ENCODE measurements at regions not wholly inside any gene's neighbourhood (a gene's known extent, or its start where the extent isn't known, plus 50 kb on each side); places are given as distances from the start of the nearest gene placed in this dataset.

GRCh38 chr11:92882828-92883611, 86.4 kb upstream of the MTNR1B start:
- CTCF ChIA-PET (ENCODE audit: partially characterized antibody) = interaction anchor here (0.6 to 0.7 kb wide), 2 partner anchors 42 to 1227 kb away, joined by 3 read pairs; no protein-coding TSS in a partner anchor
- H3K4me2 ChIP-seq (ENCODE audit: insufficient read depth in 1 of 2, low read depth in 2 of 2, low read length in 2 of 2) = no peak overlapping the region
- no peak for FAIRE-seq
- no peak overlapping the region for H2BK5ac ChIP-seq (ENCODE audit: low read depth, low read length)
- H3K23ac ChIP-seq (ENCODE audit: insufficient read length) = no peak overlapping the region
- no peak for DNase-seq (ENCODE audit: low read depth in 1 of 2, low spot score in 2 of 2)
- no peaks in the 10 kb centered on the region for H4K20me1 ChIP-seq (replicated peaks in 1 of 2; ENCODE audit: control insufficient read depth in 1 of 2, insufficient read depth in 2 of 2, low read length in 2 of 2)
- H4K91ac ChIP-seq (replicated peaks; ENCODE audit: insufficient read length, low read length) = no peak overlapping the region
- H4K8ac ChIP-seq (ENCODE audit: extremely low read depth, insufficient read depth, low read length) = peak overlapping the region; percentile 53; the same call in 1 of the 2 replicates
- no peak overlapping the region for H3K14ac ChIP-seq (ENCODE audit: insufficient read length)
- H2BK12ac ChIP-seq (ENCODE audit: low read depth, low read length) = no peak overlapping the region
- H3K4me3 ChIP-seq (ENCODE audit: extremely low read depth in 1 of 4, insufficient read depth in 2 of 4, low read depth in 3 of 4, low read length in 4 of 4) = no peak overlapping the region
- H3K79me1 ChIP-seq (ENCODE audit: low read depth, low read length) = no peaks in the 10 kb centered on the region
- H3K79me2 ChIP-seq (ENCODE audit: control insufficient read depth in 1 of 2, insufficient read depth in 2 of 2, low read length in 2 of 2) = no peaks in the 10 kb centered on the region
- H4K5ac ChIP-seq (ENCODE audit: insufficient read length, low read depth, low read length) = no peak overlapping the region
- TF ChIP-seq CTCF (IDR thresholded peaks at IDR 0.05; ENCODE audit: control extremely low read depth in 1 of 3, insufficient read depth in 1 of 3, low read depth in 1 of 3, low read length in 3 of 3) = 0 out of 4 replicates have a peak, but pooled peaks of 1 of the 3 experiments have one; percentile 6
- TF ChIP-seq NANOG (IDR thresholded peaks at IDR 0.05; ENCODE audit: insufficient read depth, low read depth, low read length, poor library complexity, severe bottlenecking) = no peak
- H2BK120ac ChIP-seq (replicated peaks; ENCODE audit: low read depth, low read length) = no peak overlapping the region
- no peak overlapping the region for H3K18ac ChIP-seq (ENCODE audit: extremely low read depth, low read length)
- H3K9ac ChIP-seq (replicated peaks in 1 of 4; ENCODE audit: extremely low read depth in 1 of 4, low read depth in 3 of 4, low read length in 3 of 4) = no peak overlapping the region
- no peak overlapping the region for H3K56ac ChIP-seq (replicated peaks; ENCODE audit: insufficient read length, low read depth, low read length)
- WGBS, 2 experiments (ENCODE audit: extremely low coverage in 1 of 2, insufficient coverage in 1 of 2, insufficient read length in 1 of 2, insufficient replicate concordance in 2 of 2, low coverage in 1 of 2, low lambda C conversion rate in 2 of 2, missing lambda C conversion rate in 1 of 2) = 93% methylated on average over 53 of the region's 54 CpGs; no CpG with 5 or more reads in 1 of the 2 experiments
- no peak overlapping the region for H2BK15ac ChIP-seq (ENCODE audit: low read length)
- no peaks in the 10 kb centered on the region; a peak in 1 of 4 replicates for H3K9me3 ChIP-seq (ENCODE audit: insufficient read depth in 2 of 2, low read depth in 1 of 2, low read length in 1 of 2)
- POLR2A ChIA-PET (ENCODE audit: partially characterized antibody) = interaction anchor here (0.7 kb wide), 1 partner anchor 612 kb away, joined by 3 read pairs; no protein-coding TSS in a partner anchor
- peaks cover 0 to 6% (median under 1%) of the 10 kb centered on the region in 4 experiments; a peak in 2 of 7 replicates for H3K4me1 ChIP-seq (replicated peaks in 1 of 4; ENCODE audit: control insufficient read depth in 3 of 4, insufficient read depth in 4 of 4, low read length in 3 of 4)
- H3K27ac ChIP-seq (ENCODE audit: low read depth, low read length) = no peak overlapping the region
- H2AK5ac ChIP-seq (ENCODE audit: low read depth, low read length) = no peak overlapping the region
- H3K27me3 ChIP-seq (replicated peaks in 1 of 4; ENCODE audit: control insufficient read depth in 3 of 4, extremely low read depth in 1 of 4, insufficient read depth in 3 of 4, low read length in 3 of 4) = no peaks in the 10 kb centered on the region
- peaks cover 0 to 5% (median 0%) of the 10 kb centered on the region in 4 experiments; a peak in 2 of 8 replicates for H3K36me3 ChIP-seq (ENCODE audit: control insufficient read depth in 2 of 4, insufficient read depth in 4 of 4, low read length in 3 of 4)
- no peak overlapping the region for H3K4ac ChIP-seq (replicated peaks; ENCODE audit: insufficient read length, low read depth, low read length)
- H3K23me2 ChIP-seq (ENCODE audit: low read depth, low read length) = no peaks in the 10 kb centered on the region
- H2AFZ ChIP-seq (ENCODE audit: low read length) = no peak overlapping the region
- H2BK20ac ChIP-seq (ENCODE audit: low read length) = no peak overlapping the region
